ENCODE measurements at regions not wholly inside any gene's neighbourhood (a gene's known extent, or its start where the extent isn't known, plus 50 kb on each side); places are given as distances from the start of the nearest gene placed in this dataset.

DNA sequence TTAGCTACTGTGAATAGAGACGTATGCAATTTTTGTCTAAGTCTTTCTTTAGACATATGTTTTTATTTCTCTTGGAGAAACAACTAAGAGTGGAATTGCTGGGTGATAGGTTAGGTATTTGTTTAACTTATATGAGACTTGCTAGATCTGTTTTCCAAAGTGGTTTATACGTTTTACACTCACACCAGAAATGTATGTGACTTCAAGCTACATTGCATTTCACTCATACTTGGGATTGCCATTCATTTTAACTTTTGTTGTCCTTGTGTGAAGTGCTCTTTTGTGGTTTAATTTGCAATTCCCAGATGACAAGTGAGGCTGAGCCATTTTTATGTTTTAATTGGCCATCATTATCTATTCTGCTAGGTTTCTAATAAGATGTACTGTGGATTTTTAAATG lies 817.2 kb downstream of the GLUD2 start:
- TF ChIP-seq POLR2AphosphoS5 (IDR thresholded peaks at IDR 0.05; ENCODE audit: low read depth, low read length) (no peak), TAF1 (IDR thresholded peaks at IDR 0.05; ENCODE audit: borderline replicate concordance, insufficient read depth, low read length) (no peak)
- TF ChIP-seq, protein P1, sequence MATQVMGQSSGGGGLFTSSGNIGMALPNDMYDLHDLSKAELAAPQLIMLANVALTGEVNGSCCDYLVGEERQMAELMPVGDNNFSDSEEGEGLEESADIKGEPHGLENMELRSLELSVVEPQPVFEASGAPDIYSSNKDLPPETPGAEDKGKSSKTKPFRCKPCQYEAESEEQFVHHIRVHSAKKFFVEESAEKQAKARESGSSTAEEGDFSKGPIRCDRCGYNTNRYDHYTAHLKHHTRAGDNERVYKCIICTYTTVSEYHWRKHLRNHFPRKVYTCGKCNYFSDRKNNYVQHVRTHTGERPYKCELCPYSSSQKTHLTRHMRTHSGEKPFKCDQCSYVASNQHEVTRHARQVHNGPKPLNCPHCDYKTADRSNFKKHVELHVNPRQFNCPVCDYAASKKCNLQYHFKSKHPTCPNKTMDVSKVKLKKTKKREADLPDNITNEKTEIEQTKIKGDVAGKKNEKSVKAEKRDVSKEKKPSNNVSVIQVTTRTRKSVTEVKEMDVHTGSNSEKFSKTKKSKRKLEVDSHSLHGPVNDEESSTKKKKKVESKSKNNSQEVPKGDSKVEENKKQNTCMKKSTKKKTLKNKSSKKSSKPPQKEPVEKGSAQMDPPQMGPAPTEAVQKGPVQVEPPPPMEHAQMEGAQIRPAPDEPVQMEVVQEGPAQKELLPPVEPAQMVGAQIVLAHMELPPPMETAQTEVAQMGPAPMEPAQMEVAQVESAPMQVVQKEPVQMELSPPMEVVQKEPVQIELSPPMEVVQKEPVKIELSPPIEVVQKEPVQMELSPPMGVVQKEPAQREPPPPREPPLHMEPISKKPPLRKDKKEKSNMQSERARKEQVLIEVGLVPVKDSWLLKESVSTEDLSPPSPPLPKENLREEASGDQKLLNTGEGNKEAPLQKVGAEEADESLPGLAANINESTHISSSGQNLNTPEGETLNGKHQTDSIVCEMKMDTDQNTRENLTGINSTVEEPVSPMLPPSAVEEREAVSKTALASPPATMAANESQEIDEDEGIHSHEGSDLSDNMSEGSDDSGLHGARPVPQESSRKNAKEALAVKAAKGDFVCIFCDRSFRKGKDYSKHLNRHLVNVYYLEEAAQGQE (IDR thresholded peaks at IDR 0.05; ENCODE audit: insufficient read depth in 1 of 2, low read depth in 2 of 2, low read length in 2 of 2) = no peak

All from PFSK-1 (cell line).